Endothelial cell (in vitro differentiated cells): ENCODE measurements at regions not wholly inside any gene's neighbourhood (a gene's known extent, or its start where the extent isn't known, plus 50 kb on each side); places are given as distances from the start of the nearest gene placed in this dataset.

Experiments
- DNase-seq: peaks from one replicate; pipeline ENCODE4 v3.0.0; 2021; ENCODE audit warnings: low spot score
- H3K27ac Mint-ChIP-seq: one replicate; pipeline ENCODE4 v1.8.0; 2021; ENCODE audit warnings: mixed read lengths, inconsistent platforms; ENCODE audit not compliant: unreplicated experiment
- H3K27me3 Mint-ChIP-seq: one replicate; pipeline ENCODE4 v1.8.0; 2021; ENCODE audit warnings: mild to moderate bottlenecking, moderate library complexity, mixed read lengths, inconsistent platforms; ENCODE audit not compliant: unreplicated experiment
- H3K36me3 Mint-ChIP-seq: one replicate; pipeline ENCODE4 v1.8.0; 2021; ENCODE audit warnings: mild to moderate bottlenecking, low read depth, mixed read lengths, inconsistent platforms; ENCODE audit not compliant: unreplicated experiment
- H3K4me1 Mint-ChIP-seq: one replicate; pipeline ENCODE4 v1.8.0; 2021; ENCODE audit warnings: mild to moderate bottlenecking, mixed read lengths, inconsistent platforms; ENCODE audit not compliant: unreplicated experiment
- H3K4me3 Mint-ChIP-seq: one replicate; pipeline ENCODE4 v1.8.0; 2021; ENCODE audit warnings: mild to moderate bottlenecking, mixed read lengths, inconsistent platforms; ENCODE audit not compliant: unreplicated experiment
- H3K9me3 Mint-ChIP-seq: one replicate; pipeline ENCODE4 v1.8.0; 2021; ENCODE audit warnings: mixed read lengths, inconsistent platforms; ENCODE audit not compliant: unreplicated experiment
- TF ChIP-seq, protein P1 (sequence below): fragments of 200-600 bp; sonication (generic); IDR thresholded peaks from one replicate; pipeline ENCODE4 v1.5.0; 2021; ENCODE audit warnings: antibody characterized with exemption; ENCODE audit not compliant: unreplicated experiment

DNA sequence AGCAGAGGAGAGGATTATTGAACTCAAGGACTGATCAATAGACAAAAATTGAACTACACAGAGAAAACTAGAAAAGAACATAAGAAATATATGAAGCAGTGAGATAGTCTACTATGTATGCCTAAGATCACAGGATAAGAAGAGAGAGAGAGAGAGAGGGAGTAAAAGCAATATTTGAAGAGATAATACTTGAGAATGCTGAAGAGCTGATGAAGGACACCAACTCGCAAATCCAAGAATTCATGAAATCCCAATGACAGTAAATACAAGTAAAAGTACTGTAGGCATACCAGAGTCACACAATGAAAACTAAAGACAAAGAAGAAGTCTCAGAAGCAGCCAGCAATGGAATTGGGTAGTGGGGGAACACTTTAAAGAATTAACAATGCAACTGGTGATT is 260.1 kb upstream of the SPAG17 start:
- Mint-ChIP-seq H3K9me3 (no peaks in the 10 kb centered on the region), H3K4me3 (no peak overlapping the region), H3K27me3 (no peaks in the 10 kb centered on the region), H3K4me1 (no peaks in the 10 kb centered on the region), H3K27ac (no peak overlapping the region), H3K36me3 (no peaks in the 10 kb centered on the region)
- TF ChIP-seq, protein P1, sequence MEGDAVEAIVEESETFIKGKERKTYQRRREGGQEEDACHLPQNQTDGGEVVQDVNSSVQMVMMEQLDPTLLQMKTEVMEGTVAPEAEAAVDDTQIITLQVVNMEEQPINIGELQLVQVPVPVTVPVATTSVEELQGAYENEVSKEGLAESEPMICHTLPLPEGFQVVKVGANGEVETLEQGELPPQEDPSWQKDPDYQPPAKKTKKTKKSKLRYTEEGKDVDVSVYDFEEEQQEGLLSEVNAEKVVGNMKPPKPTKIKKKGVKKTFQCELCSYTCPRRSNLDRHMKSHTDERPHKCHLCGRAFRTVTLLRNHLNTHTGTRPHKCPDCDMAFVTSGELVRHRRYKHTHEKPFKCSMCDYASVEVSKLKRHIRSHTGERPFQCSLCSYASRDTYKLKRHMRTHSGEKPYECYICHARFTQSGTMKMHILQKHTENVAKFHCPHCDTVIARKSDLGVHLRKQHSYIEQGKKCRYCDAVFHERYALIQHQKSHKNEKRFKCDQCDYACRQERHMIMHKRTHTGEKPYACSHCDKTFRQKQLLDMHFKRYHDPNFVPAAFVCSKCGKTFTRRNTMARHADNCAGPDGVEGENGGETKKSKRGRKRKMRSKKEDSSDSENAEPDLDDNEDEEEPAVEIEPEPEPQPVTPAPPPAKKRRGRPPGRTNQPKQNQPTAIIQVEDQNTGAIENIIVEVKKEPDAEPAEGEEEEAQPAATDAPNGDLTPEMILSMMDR = no peak
- DNase-seq = no peak

DNA sequence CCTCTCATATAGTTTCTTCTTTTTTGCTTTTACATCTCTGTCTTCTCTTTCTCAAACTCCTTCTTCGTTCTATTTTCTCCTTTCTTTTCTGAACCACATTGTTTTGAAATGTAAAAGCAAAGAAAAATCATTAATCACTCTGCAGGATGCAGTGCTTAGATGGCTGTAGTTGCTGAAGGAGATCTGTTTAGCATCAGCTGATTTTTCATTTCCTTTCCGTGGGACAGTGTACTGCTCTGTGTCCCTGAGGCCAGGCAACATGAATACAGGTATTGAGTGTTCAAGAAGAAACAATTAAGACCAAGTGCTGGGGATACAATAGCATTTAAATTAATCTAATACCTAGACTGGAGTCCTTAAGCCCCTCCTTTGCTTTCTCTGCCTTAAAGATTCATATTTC is 257.2 kb upstream of the SPAG17 start:
- Mint-ChIP-seq H3K36me3 (no peaks in the 10 kb centered on the region), H3K4me1 (no peaks in the 10 kb centered on the region), H3K27me3 (no peaks in the 10 kb centered on the region), H3K9me3 (no peaks in the 10 kb centered on the region), H3K27ac (no peak overlapping the region), H3K4me3 (no peak overlapping the region)
- no peak for DNase-seq
- TF ChIP-seq, protein P1 = no peak

DNA sequence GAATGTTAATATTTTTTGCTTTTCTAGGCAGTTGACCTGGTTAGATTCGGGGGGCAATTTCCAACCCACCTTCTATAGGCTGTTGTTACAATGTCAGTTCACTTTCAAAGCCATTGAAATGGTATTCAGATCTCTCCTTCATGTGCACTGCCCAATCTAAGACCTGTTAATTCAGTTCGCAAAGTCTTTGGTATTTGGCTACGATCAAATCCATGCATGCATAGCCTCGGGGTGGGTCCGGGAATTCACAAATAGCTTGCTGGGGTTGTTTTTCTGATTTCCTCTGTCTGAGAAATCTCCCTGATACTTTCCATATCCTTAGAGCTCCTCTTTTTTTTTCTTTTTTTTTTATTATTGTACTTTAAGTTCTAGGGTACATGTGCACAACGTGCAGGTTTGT is 252.6 kb upstream of the SPAG17 start:
- Mint-ChIP-seq H3K36me3 (no peaks in the 10 kb centered on the region), H3K4me3 (no peak overlapping the region), H3K4me1 (no peaks in the 10 kb centered on the region), H3K9me3 (no peaks in the 10 kb centered on the region), H3K27ac (no peak overlapping the region), H3K27me3 (no peaks in the 10 kb centered on the region)
- TF ChIP-seq, protein P1 = no peak
- no peak for DNase-seq

DNA sequence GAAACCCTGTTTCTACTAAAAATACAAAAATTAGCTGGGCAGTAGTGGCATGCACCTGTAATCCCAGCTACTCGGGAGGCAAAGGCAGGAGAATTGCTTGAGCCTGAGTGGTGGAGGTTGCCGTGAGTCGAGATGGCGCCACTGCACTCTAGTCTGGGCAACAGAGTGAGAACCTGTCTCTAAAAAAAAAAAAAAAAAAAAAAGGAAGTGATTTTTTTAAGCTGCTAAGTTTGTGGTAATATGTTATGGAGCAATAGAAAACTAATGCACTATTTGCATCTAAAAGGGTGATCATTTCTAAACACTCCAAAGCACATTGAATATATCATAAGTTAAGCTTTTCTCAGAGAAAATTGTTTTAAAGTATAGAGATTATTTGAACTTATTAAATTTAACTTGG is 244.8 kb upstream of the SPAG17 start:
- TF ChIP-seq, protein P1 = no peak
- H3K4me3 Mint-ChIP-seq = no peak overlapping the region
- no peaks in the 10 kb centered on the region for H3K9me3 Mint-ChIP-seq
- no peak overlapping the region for H3K27ac Mint-ChIP-seq
- H3K27me3 Mint-ChIP-seq = no peaks in the 10 kb centered on the region
- H3K36me3 Mint-ChIP-seq = no peaks in the 10 kb centered on the region
- no peaks in the 10 kb centered on the region for H3K4me1 Mint-ChIP-seq
- DNase-seq = no peak

DNA sequence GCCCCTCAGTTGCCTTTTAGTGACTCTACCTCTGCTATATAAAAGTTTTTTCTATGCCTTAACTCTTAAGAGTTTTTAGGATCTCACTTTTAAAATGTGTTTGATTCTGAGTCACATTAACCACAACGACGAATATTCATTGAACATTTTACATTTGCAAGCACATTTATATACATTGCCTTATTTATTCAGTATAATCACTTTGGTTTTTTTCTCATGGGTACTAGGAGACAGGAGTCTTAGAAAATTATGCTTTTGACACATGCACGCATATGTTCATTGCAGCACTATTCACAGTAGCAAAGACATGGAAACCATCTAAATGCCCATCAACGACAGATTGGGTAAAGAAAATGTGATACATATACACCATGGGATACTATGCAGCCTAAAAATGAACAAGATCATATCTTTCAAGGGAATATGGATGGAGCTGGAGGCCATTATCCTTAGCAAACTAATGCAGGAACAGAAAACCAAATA is 236.9 kb upstream of the SPAG17 start:
- H3K4me3 Mint-ChIP-seq = no peak overlapping the region
- H3K9me3 Mint-ChIP-seq = no peaks in the 10 kb centered on the region
- no peaks in the 10 kb centered on the region for H3K4me1 Mint-ChIP-seq
- TF ChIP-seq, protein P1 = no peak
- no peaks in the 10 kb centered on the region for H3K27me3 Mint-ChIP-seq
- no peak for DNase-seq
- H3K27ac Mint-ChIP-seq = no peak overlapping the region
- H3K36me3 Mint-ChIP-seq = no peaks in the 10 kb centered on the region
